ENCODE measurements at regions not wholly inside any gene's neighbourhood (a gene's known extent, or its start where the extent isn't known, plus 50 kb on each side); places are given as distances from the start of the nearest gene placed in this dataset.
"Not testable (repeated sequence)": the region's sequence is repeated elsewhere in the genome, so short reads cannot be mapped to it uniquely, and the experiment has no call there.

DNA sequence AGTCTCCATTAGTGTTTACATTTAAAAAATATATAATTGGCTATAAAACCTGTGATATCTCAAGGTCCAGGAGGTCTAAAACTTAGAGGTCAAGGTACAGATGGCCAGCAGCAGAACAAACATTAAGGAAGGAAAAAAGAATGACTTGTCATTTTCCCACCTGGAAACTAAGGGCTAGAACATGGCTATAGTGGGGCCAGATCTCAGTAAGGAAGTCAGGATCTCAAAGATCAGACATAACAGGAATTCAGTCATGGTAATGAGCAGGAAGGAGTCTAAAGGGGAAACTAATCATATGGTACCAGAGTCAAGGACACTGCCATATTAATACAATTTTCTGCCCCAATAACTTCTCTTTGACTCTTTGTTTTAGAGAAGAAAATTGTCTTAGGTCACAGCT lies 1018.8 kb downstream of the PLA2G4A start:
- no peak for DNase-seq

- DNase-seq = no peak
These were observed 1019.6 kb downstream of the PLA2G4A start for GRCh38 chr1:187848321-187848720.

DNA sequence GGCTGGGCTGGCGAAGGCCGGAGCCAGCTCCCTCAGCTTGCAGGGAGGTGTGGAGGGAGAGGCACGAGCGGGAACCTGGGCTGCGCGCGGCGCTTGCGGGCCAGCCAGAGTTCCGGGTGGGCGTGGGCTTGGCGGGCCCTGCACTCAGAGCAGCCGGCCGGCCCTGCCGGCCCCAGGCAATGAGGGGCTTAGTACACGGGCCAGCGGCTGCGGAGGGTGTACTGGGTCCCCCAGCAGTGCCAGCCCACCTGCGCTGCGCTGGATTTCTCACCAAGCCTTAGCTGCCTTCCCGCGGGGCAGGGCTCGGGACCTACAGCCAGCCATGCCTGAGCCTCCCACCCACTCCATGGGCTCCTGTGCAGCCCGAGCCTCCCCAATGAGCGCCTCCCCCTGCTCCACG lies 1021.4 kb downstream of the PLA2G4A start:
- DNase-seq = not testable (repeated sequence)

DNA sequence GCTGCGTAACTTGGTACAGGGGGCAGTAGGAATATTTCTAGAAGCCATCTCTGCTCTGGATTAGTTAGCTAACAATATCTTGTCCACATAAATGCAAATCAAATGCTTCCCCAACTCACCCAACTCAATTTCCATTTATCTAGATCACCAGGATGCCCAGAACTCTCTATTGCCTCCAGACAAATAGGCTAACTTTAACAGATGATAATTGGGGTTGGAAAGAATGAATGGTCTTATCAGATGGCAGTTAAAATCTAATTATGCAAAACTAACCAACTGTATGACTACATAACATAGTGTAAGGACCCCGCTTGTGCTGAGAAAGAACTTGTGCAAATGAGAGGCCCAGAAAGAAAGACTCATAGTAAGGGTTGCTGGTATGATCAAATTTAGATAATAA lies 1024.8 kb downstream of the PLA2G4A start:
- DNase-seq = no peak

DNA sequence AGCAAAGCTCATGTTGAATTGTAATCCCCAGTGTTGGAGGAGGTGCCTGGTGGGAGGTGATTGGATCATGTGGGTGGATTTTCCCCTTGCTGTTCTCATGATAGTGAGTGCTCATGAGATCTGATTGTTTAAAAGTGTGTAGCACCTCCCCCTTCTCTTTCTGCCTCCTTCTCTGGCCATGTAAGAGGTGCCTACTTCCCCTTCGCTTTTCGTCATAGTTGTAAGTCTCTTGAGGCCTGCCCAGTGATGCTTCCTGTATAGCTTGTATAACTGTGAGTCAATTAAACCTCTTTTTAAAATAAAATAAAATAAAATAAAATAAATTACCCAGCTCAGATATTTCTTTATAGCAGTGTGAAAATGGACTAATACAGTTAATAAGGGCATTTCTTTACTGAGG lies 1025.7 kb downstream of the PLA2G4A start:
- DNase-seq = no peak

DNA sequence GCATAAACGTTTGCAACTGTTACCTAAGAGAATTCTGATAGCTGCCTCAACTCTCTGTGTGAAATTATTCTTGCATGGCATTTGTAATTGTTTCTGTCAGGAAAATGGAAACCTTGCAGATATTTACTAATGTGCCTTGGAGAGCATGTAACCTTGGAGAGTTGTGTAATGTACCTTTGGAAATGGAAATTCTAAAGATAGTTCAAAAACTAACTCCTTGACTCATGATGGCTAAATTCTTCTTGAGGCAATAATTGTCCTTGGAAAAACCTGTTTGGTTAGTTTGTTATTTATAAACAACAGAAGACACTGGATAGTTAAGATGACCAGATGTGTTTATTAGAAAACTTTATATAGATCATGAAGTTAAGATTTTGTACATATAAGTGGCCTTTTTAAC lies 1033.8 kb downstream of the PLA2G4A start:
- no peak for DNase-seq

GRCh38 chr1:187870552-187870951 lies 1041.8 kb downstream of the PLA2G4A start:
- no peak for DNase-seq

- DNase-seq = no peak
These were observed 1042.6 kb downstream of the PLA2G4A start for GRCh38 chr1:187871177-187871845.

GRCh38 chr1:187872550-187872949 lies 1043.8 kb downstream of the PLA2G4A start:
- DNase-seq = no peak

DNA sequence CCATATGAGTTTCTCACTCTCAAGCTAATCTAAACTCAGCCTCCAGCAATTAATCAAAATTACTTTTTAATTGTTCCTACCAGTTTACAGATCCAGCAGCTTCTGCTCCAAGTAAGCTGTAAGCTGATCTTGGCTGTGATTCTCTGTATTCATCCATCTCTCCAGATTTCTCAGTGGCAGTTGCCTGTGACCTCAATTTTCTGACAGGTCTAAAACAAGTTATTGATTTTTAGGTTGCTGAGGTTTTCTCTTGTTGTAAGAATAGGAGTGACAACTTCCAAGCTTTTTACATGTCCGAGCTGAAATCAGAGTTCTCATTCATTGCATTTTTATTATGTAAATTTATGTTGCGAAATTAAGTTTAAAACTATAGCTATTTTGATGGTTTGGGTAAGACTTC lies 1044.4 kb downstream of the PLA2G4A start:
- no peak for DNase-seq

GRCh38 chr1:187876775-187877174 lies 1048.0 kb downstream of the PLA2G4A start:
- DNase-seq = peak; percentile 3

- no peak for DNase-seq
These were observed 1048.5 kb downstream of the PLA2G4A start for GRCh38 chr1:187877220-187877619.

- DNase-seq = no peak
These were observed 1050.1 kb downstream of the PLA2G4A start for GRCh38 chr1:187878883-187879282.

GRCh38 chr1:187883356-187883755 lies 1054.6 kb downstream of the PLA2G4A start:
- no peak for DNase-seq

DNA sequence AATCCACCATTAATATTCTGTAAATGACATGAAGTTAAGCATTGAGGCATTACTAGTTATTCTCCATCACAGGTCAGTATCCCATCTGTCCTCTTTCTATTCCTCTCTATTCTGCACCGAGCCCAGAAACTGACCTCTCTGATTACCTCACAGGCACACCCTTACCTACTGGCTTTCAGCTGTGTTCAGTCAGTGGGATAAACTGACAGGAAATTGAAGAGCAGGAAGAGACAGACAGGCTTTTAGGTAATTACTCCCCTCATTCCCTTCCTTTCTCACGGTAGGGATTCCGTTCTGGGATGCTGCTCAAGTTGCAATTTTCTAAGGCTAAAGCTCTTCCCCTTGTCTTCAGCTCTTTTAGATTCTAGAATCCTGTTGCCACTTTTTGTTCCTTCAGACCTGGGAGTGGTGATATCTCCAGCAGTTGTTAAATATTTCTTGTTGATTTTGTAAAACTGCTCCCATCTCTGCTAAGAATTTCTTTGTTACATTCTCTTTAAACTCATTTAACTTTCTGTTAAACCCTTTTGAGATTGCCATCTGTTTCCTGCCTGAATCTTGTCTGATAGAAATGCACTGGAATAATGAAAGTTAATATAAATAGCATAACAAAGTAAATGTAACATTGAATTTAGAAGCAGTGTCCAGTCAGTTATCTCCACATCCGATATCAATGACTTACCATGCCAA lies 1063.4 kb downstream of the PLA2G4A start:
- DNase-seq = no peak

GRCh38 chr1:187892683-187893039 lies 1063.9 kb downstream of the PLA2G4A start:
- no peak for DNase-seq

DNA sequence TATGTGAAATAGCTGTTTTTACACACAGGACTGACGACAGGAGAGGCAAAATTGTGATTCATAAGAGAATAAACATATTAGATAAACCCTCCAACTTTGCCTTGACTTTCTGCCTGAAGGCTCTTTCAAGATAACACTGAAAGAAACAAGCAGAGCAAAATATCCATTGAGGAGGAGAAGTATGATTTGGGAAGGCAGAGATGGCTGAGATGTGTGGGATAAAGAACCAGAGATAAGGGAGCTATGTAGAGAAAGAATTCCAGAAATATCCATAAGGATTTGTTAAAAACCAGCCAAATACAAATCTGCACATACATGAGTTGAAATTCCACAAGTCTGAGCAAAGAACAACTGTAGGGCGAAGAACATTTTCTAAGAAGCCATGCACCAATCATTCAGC lies 1064.7 kb downstream of the PLA2G4A start:
- DNase-seq = no peak

DNA sequence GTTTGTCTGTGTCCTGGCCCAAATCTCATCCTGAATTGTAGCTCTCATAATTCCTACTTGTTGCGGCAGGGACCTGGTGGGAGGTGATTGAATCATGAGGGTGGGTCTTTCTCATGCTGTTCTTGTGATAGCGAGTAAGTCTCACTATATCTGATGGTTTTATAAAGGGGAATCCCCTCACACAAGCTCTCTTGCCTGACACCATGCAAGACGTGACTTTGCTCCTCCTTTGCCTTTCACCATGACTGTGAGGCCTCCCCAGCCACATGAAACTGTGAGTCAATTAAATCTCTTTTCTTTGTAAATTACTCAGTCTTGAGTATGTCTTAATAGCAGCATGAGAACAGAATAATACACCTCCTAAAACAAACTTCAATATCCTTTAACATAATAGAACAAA lies 1065.6 kb downstream of the PLA2G4A start:
- no peak for DNase-seq

GRCh38 chr1:187903223-187903622 lies 1074.5 kb downstream of the PLA2G4A start:
- no peak for DNase-seq

GRCh38 chr1:187909382-187909781 lies 1080.6 kb downstream of the PLA2G4A start:
- no peak for DNase-seq

- DNase-seq = no peak
These were observed 1083.1 kb downstream of the PLA2G4A start for GRCh38 chr1:187911820-187912219.

- no peak for DNase-seq
These were observed 1092.2 kb downstream of the PLA2G4A start for GRCh38 chr1:187920976-187921375.

- DNase-seq = no peak
These were observed 1092.7 kb downstream of the PLA2G4A start for GRCh38 chr1:187921426-187921825.

DNA sequence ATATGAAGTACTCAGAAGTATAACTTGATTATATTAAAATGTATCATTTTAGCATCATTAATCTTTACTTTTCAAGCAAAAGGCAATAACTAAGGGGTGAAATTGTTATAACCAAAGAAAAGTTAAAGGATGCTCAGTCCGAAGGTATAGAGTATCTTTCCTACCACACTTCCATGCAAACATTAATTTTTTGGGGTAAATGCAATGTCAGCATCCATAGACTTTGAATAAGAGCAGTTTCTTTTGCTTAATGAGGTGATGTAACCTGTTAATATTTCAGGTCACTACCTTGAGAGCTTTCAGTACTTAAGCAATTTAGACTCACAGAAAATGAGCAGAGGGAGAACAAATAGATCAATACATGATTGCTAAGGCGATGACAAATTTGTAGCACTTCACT lies 1093.5 kb downstream of the PLA2G4A start:
- no peak for DNase-seq

GRCh38 chr1:187924252-187924651 lies 1095.5 kb downstream of the PLA2G4A start:
- DNase-seq = no peak
